Thoracic aorta (tissue), 2 donors: ENCODE measurements at regions not wholly inside any gene's neighbourhood (a gene's known extent, or its start where the extent isn't known, plus 50 kb on each side); places are given as distances from the start of the nearest gene placed in this dataset.
A peak's percentile ranks its signal among the peaks of the same experiment; 100 is the strongest.

ENCODE experiments used
- ATAC-seq: fragments of 150-250 bp; one replicate; pipeline ENCODE4 v1.8.0; 2017; ENCODE audit warnings: low read depth; ENCODE audit not compliant: insufficient number of reproducible peaks, low FRiP score
- DNase-seq: peaks from one replicate; pipeline ENCODE4 v3.0.0-alpha.2; 2020; ENCODE audit warnings: low spot score
- H3K27ac ChIP-seq, 2 donors: fragments of 200-600 bp; sonication (generic); 1 replicate in 1 of 2; 2 replicates in 1 of 2; pipeline ENCODE4 v1.5.1; 2016; ENCODE audit warnings: mild to moderate bottlenecking in 2 of 2, moderate library complexity in 2 of 2
- H3K27me3 ChIP-seq: fragments of 200-600 bp; sonication (generic); replicated peaks from 2 replicates; pipeline ENCODE4 v1.6.0; 2016; ENCODE audit warnings: mild to moderate bottlenecking; ENCODE audit not compliant: insufficient read depth
- H3K36me3 ChIP-seq: fragments of 200-600 bp; sonication (generic); one replicate; pipeline ENCODE4 v1.5.1; 2016
- H3K4me1 ChIP-seq, 2 donors: fragments of 200-600 bp; sonication (generic); 1 replicate in 1 of 2; 2 replicates in 1 of 2; pipeline versions ENCODE4 v1.5.1 to v1.6.0; 2016; ENCODE audit warnings: low read depth in 2 of 2, mild to moderate bottlenecking in 1 of 2; ENCODE audit not compliant: control insufficient read depth in 1 of 2
- H3K4me3 ChIP-seq: fragments of 200-600 bp; sonication (generic); 2 replicates; pipeline ENCODE4 v1.5.1; 2016; ENCODE audit warnings: mild to moderate bottlenecking
- H3K9me3 ChIP-seq: fragments of 200-600 bp; sonication (generic); 2 replicates; pipeline ENCODE4 v1.5.1; 2016
- CTCF ChIP-seq: fragments of 200-600 bp; sonication (generic); IDR thresholded peaks from one replicate; pipeline ENCODE4 v1.5.1; 2019; ENCODE audit warnings: antibody characterized with exemption

GRCh38 chr4:60611762-60612496, 588.2 kb upstream of the ADGRL3 start:
- no peaks in the 10 kb centered on the region for H3K4me1 ChIP-seq
- no peaks in the 10 kb centered on the region for H3K36me3 ChIP-seq
- H3K27me3 ChIP-seq, result no peaks in the 10 kb centered on the region
- no peaks in the 10 kb centered on the region for H3K9me3 ChIP-seq
- DNase-seq (no peak), ATAC-seq (no peak)
- no peak overlapping the region for H3K27ac ChIP-seq
- no peak overlapping the region for H3K4me3 ChIP-seq
- TF ChIP-seq CTCF, result no peak

- Histone ChIP-seq H3K27ac (no peak overlapping the region), H3K4me1 (peaks cover 3 to 9% of the 10 kb centered on the region in 2 donors), H3K4me3 (no peak overlapping the region), H3K9me3 (no peaks in the 10 kb centered on the region), H3K36me3 (no peaks in the 10 kb centered on the region), H3K27me3 (no peaks in the 10 kb centered on the region)
- DNase-seq (no peak), ATAC-seq (no peak)
- no peak for TF ChIP-seq CTCF
Observed at GRCh38 chr4:60617731-60618130, 582.4 kb upstream of the ADGRL3 start.

GRCh38 chr4:60619531-60620305, 580.4 kb upstream of the ADGRL3 start:
- Histone ChIP-seq H3K4me1 (peaks cover 3 to 9% of the 10 kb centered on the region in 2 donors), H3K27me3 (no peaks in the 10 kb centered on the region), H3K36me3 (no peaks in the 10 kb centered on the region), H3K9me3 (no peaks in the 10 kb centered on the region), H3K4me3 (no peak overlapping the region), H3K27ac (peak overlapping the region in 1 of 2 donors; percentile 12)
- DNase-seq (no peak), ATAC-seq (no peak)
- no peak for TF ChIP-seq CTCF

- Histone ChIP-seq H3K4me3 (no peak overlapping the region), H3K27ac (no peak overlapping the region), H3K27me3 (no peaks in the 10 kb centered on the region), H3K36me3 (no peaks in the 10 kb centered on the region), H3K4me1 (no peaks in the 10 kb centered on the region), H3K9me3 (peaks cover 14% of the 10 kb centered on the region)
- TF ChIP-seq CTCF, result no peak
- no peak for ATAC-seq
- DNase-seq, result no peak
Observed at GRCh38 chr4:60637976-60638375, 562.1 kb upstream of the ADGRL3 start.

GRCh38 chr4:60648774-60649173, 551.4 kb upstream of the ADGRL3 start:
- H3K4me3 ChIP-seq, result no peak overlapping the region
- no peaks in the 10 kb centered on the region for H3K36me3 ChIP-seq
- no peak for TF ChIP-seq CTCF
- no peak for DNase-seq
- no peaks in the 10 kb centered on the region for H3K4me1 ChIP-seq
- no peaks in the 10 kb centered on the region for H3K27me3 ChIP-seq
- no peak for ATAC-seq
- H3K9me3 ChIP-seq, result no peaks in the 10 kb centered on the region
- H3K27ac ChIP-seq, result no peak overlapping the region
